ENCODE measurements at regions not wholly inside any gene's neighbourhood (a gene's known extent, or its start where the extent isn't known, plus 50 kb on each side); places are given as distances from the start of the nearest gene placed in this dataset.
"Not testable (repeated sequence)": the region's sequence is repeated elsewhere in the genome, so short reads cannot be mapped to it uniquely, and the experiment has no call there.

DNA sequence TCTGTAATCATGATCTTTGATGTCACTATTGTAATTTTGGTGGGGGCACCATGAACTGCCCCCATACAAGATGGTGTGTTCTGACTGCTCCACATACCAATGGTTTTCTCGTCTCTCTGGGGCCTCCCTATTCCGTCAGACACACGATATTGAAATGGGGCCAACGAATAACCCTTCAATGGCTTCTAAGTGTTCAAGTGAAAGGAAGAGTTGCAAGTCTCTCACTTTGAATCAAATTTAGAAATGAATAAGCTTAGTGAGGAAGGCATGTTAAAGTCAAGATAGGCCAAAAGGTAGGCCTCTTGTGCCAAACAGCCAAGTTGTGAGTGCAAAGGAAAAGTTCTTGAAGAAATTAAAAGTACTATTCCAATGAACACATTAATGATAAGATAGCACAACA lies 205.4 kb downstream of the SPRY1 start:
- H3K27ac ChIP-seq = no peak overlapping the region
- H3K27me3 ChIP-seq = no peaks in the 10 kb centered on the region
- ATAC-seq (ENCODE audit: low FRiP score in 2 of 2) = no peak
- 93 to 97% methylated on average over 4 of the region's 4 CpGs for WGBS, 2 donors
- H3K36me3 ChIP-seq = no peaks in the 10 kb centered on the region
- no peaks in the 10 kb centered on the region for H3K9me3 ChIP-seq
- DNase-seq = no peak
- no peak overlapping the region for H3K4me3 ChIP-seq
- TF ChIP-seq POLR2A (IDR thresholded peaks at IDR 0.05) (no peak), POLR2AphosphoS5 (IDR thresholded peaks at IDR 0.05) (no peak), EP300 (IDR thresholded peaks at IDR 0.05) (no peak)
- TF ChIP-seq, protein P1, sequence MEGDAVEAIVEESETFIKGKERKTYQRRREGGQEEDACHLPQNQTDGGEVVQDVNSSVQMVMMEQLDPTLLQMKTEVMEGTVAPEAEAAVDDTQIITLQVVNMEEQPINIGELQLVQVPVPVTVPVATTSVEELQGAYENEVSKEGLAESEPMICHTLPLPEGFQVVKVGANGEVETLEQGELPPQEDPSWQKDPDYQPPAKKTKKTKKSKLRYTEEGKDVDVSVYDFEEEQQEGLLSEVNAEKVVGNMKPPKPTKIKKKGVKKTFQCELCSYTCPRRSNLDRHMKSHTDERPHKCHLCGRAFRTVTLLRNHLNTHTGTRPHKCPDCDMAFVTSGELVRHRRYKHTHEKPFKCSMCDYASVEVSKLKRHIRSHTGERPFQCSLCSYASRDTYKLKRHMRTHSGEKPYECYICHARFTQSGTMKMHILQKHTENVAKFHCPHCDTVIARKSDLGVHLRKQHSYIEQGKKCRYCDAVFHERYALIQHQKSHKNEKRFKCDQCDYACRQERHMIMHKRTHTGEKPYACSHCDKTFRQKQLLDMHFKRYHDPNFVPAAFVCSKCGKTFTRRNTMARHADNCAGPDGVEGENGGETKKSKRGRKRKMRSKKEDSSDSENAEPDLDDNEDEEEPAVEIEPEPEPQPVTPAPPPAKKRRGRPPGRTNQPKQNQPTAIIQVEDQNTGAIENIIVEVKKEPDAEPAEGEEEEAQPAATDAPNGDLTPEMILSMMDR (IDR thresholded peaks at IDR 0.05) = no peak
- peaks cover 21 to 31% (median 25%) of the 10 kb centered on the region in 4 donors for H3K4me1 ChIP-seq

DNA sequence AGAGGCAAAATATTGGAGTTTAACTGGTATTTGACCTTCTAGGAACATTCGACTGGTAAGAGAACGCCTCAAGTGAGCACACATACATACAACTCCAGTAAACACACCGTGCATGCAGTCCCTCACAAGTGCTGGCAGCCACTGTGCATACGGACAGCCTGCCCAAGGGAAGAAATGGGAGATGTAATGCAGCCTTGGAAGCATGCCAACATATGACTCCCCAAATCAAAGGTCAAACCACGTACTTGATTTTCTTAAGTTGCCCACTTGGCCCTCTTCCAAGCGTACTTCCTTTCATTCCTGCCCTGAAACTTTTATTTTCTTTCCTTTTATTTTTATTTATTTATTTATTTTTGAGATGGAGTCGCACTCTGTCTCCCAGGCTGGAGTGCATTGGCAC lies 206.6 kb downstream of the SPRY1 start:
- no peak overlapping the region for H3K4me3 ChIP-seq
- H3K27ac ChIP-seq = no peak overlapping the region
- DNase-seq (peak in 1 of 2 donors; percentile 34), ATAC-seq (ENCODE audit: low FRiP score in 2 of 2) (no peak)
- WGBS, 2 donors = 60 to 62% methylated on average over 7 of the region's 7 CpGs
- H3K27me3 ChIP-seq = no peaks in the 10 kb centered on the region
- TF ChIP-seq, protein P1 (IDR thresholded peaks at IDR 0.05) = no peak
- TF ChIP-seq POLR2AphosphoS5 (IDR thresholded peaks at IDR 0.05) (no peak), EP300 (IDR thresholded peaks at IDR 0.05) (no peak), POLR2A (IDR thresholded peaks at IDR 0.05) (no peak)
- H3K4me1 ChIP-seq = peaks cover 21 to 31% (median 25%) of the 10 kb centered on the region in 4 donors
- H3K36me3 ChIP-seq = no peaks in the 10 kb centered on the region
- no peaks in the 10 kb centered on the region for H3K9me3 ChIP-seq

DNA sequence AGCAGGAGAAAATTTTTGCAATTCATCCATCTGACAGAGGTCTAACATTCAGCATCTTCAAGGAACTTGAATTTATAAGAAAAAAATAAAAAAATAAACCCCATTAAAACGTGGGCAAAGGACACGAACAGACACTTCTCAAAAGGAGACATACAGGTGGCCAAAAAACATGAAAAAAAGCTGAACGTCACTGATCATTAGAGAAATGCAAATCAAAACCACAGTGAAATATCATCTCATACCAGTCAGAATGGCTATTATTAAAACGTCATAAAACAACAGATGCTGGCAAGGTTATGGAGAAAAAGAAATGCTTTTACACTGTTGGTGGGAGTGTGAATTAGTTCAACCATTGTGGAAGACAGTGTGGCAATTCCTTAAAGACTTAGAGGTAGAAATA lies 209.2 kb downstream of the SPRY1 start:
- H3K27ac ChIP-seq; ATAC-seq (ENCODE audit: low FRiP score in 2 of 2); H3K9me3 ChIP-seq; H3K36me3 ChIP-seq; H3K4me3 ChIP-seq; H3K4me1 ChIP-seq; DNase-seq; H3K27me3 ChIP-seq: not testable (repeated sequence)
- WGBS, 2 donors = 89 to 96% methylated on average over 4 of the region's 4 CpGs

DNA sequence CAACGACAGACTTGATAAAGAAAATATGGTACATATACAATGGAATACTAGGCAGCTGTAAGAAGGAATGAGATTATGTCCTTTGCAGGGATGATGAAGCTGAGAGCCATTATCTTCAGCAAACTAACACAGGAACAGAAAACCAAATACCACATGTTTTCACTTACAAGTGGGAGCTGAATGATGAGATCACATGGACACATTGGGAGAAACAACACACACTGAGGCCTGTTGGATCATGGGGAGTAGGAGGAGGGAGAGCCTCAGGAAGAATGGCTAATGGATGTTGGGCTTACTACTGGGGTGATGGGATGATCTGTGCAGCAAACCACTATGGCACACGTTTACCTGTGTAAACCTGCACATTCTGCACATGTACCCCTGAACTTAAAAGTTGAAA lies 209.7 kb downstream of the SPRY1 start:
- Histone ChIP-seq H3K27ac (no peak overlapping the region), H3K4me1 (peaks cover 0 to 6% (median 0%) of the 10 kb centered on the region in 4 donors), H3K9me3 (no peaks in the 10 kb centered on the region), H3K36me3 (no peaks in the 10 kb centered on the region), H3K27me3 (no peaks in the 10 kb centered on the region), H3K4me3 (no peak overlapping the region)
- DNase-seq = no peak
- TF ChIP-seq POLR2A (IDR thresholded peaks at IDR 0.05) (no peak), POLR2AphosphoS5 (IDR thresholded peaks at IDR 0.05) (no peak), EP300 (IDR thresholded peaks at IDR 0.05) (no peak)
- TF ChIP-seq, protein P1 (IDR thresholded peaks at IDR 0.05) = no peak
- ATAC-seq (ENCODE audit: low FRiP score in 2 of 2) = no peak
- WGBS, 2 donors = 93 to 95% methylated on average over 2 of the region's 2 CpGs

DNA sequence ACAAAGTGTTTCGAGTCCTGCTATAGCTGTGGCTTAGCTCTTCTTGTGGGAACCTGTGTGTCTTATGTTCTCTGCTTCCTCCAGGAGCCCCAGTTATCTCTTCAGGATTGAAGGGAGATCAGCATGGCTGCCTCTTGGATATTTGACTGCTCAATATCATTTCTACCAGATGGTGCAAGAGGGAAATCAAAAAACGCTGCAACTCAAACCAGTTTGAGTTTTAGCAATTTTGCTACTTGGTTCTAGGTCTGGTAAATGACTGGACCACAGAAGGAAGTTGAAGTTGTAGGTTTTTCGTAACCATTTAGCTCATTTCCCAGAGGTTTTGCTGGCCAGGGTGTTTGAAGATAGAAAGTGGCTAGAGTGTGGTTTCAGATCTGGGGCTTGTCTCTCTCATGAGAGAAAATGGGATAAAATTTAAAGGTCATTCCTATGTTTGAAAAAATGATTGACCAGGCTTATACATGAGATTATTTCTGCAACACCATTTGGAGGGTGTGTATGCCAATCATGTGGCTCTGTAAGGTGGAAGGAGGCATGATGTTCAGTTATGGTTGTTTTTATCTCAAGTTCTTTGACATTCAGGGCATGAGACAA lies 210.4 kb downstream of the SPRY1 start:
- DNase-seq = no peak
- H3K9me3 ChIP-seq = no peaks in the 10 kb centered on the region
- H3K36me3 ChIP-seq = no peaks in the 10 kb centered on the region
- peak in 1 of 2 donors; percentile 36 for ATAC-seq (ENCODE audit: low FRiP score in 2 of 2)
- TF ChIP-seq POLR2AphosphoS5 (IDR thresholded peaks at IDR 0.05) (no peak), POLR2A (IDR thresholded peaks at IDR 0.05) (no peak), EP300 (IDR thresholded peaks at IDR 0.05) (no peak)
- TF ChIP-seq, protein P1 (IDR thresholded peaks at IDR 0.05) = no peak
- no peak overlapping the region for H3K4me3 ChIP-seq
- H3K27me3 ChIP-seq = no peaks in the 10 kb centered on the region
- peaks cover 0 to 6% (median 0%) of the 10 kb centered on the region in 4 donors for H3K4me1 ChIP-seq
- WGBS, 2 donors = 60 to 75% methylated on average over 3 of the region's 3 CpGs
- no peak overlapping the region for H3K27ac ChIP-seq

All from upper lobe of left lung (tissue), 6 donors.